Body of pancreas (tissue), 4 donors: ENCODE measurements at regions not wholly inside any gene's neighbourhood (a gene's known extent, or its start where the extent isn't known, plus 50 kb on each side); places are given as distances from the start of the nearest gene placed in this dataset.

ENCODE experiments used
- POLR2A ChIP-seq, 3 donors: fragments of 450-650 bp; IDR thresholded peaks; one replicate each; pipeline ENCODE4 v1.6.1; 2016; ENCODE audit warnings: antibody characterized with exemption in 3 of 3, mild to moderate bottlenecking in 2 of 3
- TF ChIP-seq, protein P1 (sequence below), 7 experiments: fragments of 450-650 bp in 4 of 7; fragments of 200-600 bp in 3 of 7; sonication (generic) in 3 of 7; IDR thresholded peaks; one replicate each; pipeline ENCODE4 v1.5.1; 2016 to 2019; ENCODE audit warnings: antibody characterized with exemption in 7 of 7

DNA sequence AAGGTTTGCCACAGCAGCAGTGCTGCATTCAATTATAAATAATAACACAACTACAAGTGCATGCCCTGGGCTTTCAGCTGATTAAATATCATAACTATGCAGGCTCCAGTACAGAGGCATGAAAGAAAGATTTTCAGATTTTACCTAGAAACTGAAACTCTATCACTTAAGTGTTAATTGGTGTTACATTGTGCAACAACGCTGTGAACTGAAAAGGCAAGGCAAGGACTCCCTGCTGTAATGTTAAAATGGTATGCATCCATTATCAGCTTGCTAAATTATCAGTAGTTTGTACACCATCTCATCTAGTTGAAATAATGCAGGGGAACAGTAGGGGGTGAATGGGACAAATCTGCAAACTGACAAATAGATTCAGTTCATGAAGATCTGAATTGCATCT, 976.7 kb upstream of the MANEA start:
- TF ChIP-seq, protein P1, sequence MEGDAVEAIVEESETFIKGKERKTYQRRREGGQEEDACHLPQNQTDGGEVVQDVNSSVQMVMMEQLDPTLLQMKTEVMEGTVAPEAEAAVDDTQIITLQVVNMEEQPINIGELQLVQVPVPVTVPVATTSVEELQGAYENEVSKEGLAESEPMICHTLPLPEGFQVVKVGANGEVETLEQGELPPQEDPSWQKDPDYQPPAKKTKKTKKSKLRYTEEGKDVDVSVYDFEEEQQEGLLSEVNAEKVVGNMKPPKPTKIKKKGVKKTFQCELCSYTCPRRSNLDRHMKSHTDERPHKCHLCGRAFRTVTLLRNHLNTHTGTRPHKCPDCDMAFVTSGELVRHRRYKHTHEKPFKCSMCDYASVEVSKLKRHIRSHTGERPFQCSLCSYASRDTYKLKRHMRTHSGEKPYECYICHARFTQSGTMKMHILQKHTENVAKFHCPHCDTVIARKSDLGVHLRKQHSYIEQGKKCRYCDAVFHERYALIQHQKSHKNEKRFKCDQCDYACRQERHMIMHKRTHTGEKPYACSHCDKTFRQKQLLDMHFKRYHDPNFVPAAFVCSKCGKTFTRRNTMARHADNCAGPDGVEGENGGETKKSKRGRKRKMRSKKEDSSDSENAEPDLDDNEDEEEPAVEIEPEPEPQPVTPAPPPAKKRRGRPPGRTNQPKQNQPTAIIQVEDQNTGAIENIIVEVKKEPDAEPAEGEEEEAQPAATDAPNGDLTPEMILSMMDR (IDR thresholded peaks at IDR 0.05), result no peak
- no peak for TF ChIP-seq POLR2A (IDR thresholded peaks at IDR 0.05)
